Adrenal gland (tissue), 9 donors: ENCODE measurements at regions not wholly inside any gene's neighbourhood (a gene's known extent, or its start where the extent isn't known, plus 50 kb on each side); places are given as distances from the start of the nearest gene placed in this dataset.

Experiments
- DNase-seq, 7 donors: peaks; one replicate each; pipeline ENCODE4 v3.0.0-alpha.2; 2019 to 2020
- H3K27ac ChIP-seq, 5 donors: fragments of 200-600 bp; sonication (generic) in 4 of 5; 1 replicate in 3 of 5; 2 replicates in 2 of 5; pipeline versions ENCODE4 v1.5.1 to v1.8.0; 2016 to 2020; ENCODE audit warnings: mild to moderate bottlenecking in 1 of 5
- H3K27me3 ChIP-seq: fragments of 200-600 bp; 2 replicates; pipeline ENCODE4 v1.8.0; 2021
- H3K36me3 ChIP-seq, 2 donors: fragments of 200-600 bp; replicated peaks in 1 of 2; 1 replicate in 1 of 2; 2 replicates in 1 of 2; pipeline versions ENCODE4 v1.5.1 to v1.8.0; 2018 to 2022
- H3K4me1 ChIP-seq, 2 donors: fragments of 200-600 bp; replicated peaks in 1 of 2; 1 replicate in 1 of 2; 2 replicates in 1 of 2; pipeline versions ENCODE4 v1.5.1 to v1.8.0; 2018 to 2021
- H3K4me3 ChIP-seq, 4 donors: fragments of 200-600 bp; sonication (generic) in 3 of 4; one replicate each; pipeline ENCODE4 v1.5.1; 2016 to 2018
- H3K9me3 ChIP-seq, 3 donors: fragments of 200-600 bp; sonication (generic) in 1 of 3; replicated peaks in 1 of 3; 1 replicate in 2 of 3; 2 replicates in 1 of 3; pipeline versions ENCODE4 v1.5.1 to v1.8.0; 2016 to 2021
- POLR2A ChIP-seq, 2 donors: fragments of 450-650 bp; IDR thresholded peaks; one replicate each; pipeline ENCODE4 v1.6.1; 2017; ENCODE audit warnings: antibody characterized with exemption in 2 of 2, mild to moderate bottlenecking in 2 of 2, moderate library complexity in 1 of 2
- WGBS, 4 donors: extraction: QIAGEN DNeasy Blood & Tissue Kit in 2 of 4; methylation state at CpG; one replicate each; pipeline versions ENCODE4 v1.1.5 to v1.1.7; 2013 to 2017; 5-methylcytosine and 5-hydroxymethylcytosine counted together
- intact Hi-C, 2 donors: fragments of 100-400 bp; cut with DNase I; formaldehyde crosslinking; loops; one replicate each; pipeline versions ENCODE4 v1.14.1 to v1.15.0; 2022 to 2023
- TF ChIP-seq, protein P1 (sequence below), 6 experiments: fragments of 450-650 bp in 4 of 6; fragments of 200-600 bp in 2 of 6; sonication (generic) in 1 of 6; IDR thresholded peaks; 1 replicate in 5 of 6; 2 replicates in 1 of 6; pipeline versions ENCODE4 v1.5.1 to v1.8.0; 2016 to 2021; ENCODE audit warnings: antibody characterized with exemption in 6 of 6, mild to moderate bottlenecking in 2 of 6, moderate library complexity in 1 of 6
- donor health status: healthy with polysubstance abuse.
- donor health status: Bipolar disorder and iron deficiency.
- donor health status: DM: yes; HTN: yes; CAD: no.
- donor health status: DM: no; HTN: no; CAD: no.
- donor health status: DM: no; HTN: no; CAD: no.

DNA sequence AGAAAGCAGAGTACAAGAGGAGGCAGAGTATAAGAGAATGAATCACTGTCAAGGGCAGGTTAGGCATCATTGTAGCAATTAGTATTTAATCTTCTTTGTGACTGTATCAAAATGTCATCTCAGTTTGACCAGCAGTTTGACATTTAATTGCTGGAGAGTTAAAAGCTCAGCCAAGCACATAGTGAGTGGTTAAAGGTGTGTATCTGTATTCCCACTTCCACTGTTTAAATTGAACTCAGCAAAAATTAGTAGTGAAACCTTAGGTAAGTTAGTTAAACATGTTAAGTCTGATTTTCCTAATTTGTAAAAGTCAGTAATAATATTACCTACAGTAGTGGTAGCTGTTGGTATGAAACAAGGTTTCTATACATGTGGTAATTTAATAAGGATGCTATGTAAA is 296.4 kb upstream of the MBL2 start:
- no peak overlapping the region for H3K4me3 ChIP-seq
- H3K27ac ChIP-seq = no peak overlapping the region
- DNase-seq = no peak
- no peaks in the 10 kb centered on the region for H3K4me1 ChIP-seq
- H3K9me3 ChIP-seq = no peaks in the 10 kb centered on the region
- no peaks in the 10 kb centered on the region for H3K27me3 ChIP-seq
- intact Hi-C loops = no loop called here
- no peaks in the 10 kb centered on the region for H3K36me3 ChIP-seq
- TF ChIP-seq, protein P1, sequence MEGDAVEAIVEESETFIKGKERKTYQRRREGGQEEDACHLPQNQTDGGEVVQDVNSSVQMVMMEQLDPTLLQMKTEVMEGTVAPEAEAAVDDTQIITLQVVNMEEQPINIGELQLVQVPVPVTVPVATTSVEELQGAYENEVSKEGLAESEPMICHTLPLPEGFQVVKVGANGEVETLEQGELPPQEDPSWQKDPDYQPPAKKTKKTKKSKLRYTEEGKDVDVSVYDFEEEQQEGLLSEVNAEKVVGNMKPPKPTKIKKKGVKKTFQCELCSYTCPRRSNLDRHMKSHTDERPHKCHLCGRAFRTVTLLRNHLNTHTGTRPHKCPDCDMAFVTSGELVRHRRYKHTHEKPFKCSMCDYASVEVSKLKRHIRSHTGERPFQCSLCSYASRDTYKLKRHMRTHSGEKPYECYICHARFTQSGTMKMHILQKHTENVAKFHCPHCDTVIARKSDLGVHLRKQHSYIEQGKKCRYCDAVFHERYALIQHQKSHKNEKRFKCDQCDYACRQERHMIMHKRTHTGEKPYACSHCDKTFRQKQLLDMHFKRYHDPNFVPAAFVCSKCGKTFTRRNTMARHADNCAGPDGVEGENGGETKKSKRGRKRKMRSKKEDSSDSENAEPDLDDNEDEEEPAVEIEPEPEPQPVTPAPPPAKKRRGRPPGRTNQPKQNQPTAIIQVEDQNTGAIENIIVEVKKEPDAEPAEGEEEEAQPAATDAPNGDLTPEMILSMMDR (IDR thresholded peaks at IDR 0.05) = no peak
- TF ChIP-seq POLR2A (IDR thresholded peaks at IDR 0.05) = no peak

DNA sequence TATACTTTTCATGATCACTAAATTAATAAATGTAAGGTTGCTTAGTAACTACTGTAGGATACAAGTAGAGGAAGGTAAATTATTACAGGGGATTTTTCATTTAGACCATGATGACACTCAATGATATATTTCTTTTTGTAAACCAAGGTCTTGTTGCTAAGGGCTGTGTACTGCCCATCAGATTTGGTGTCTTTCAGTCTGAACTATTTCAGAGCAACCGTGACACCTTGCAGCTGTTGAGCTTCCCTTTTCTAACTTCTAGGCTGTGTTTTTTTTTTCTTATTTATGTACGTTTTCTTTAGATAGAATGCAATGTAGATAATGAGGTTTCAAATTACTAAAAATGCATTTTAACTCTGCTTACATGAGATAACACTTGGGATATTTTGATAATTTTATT is 292.0 kb upstream of the MBL2 start:
- no peaks in the 10 kb centered on the region for H3K36me3 ChIP-seq
- H3K4me3 ChIP-seq = no peak overlapping the region
- no peaks in the 10 kb centered on the region for H3K9me3 ChIP-seq
- intact Hi-C loops = no loop called here
- TF ChIP-seq POLR2A (IDR thresholded peaks at IDR 0.05) = no peak
- TF ChIP-seq, protein P1 (IDR thresholded peaks at IDR 0.05) = no peak
- no peak for DNase-seq
- 14 to 20% (median 15%) methylated on average over 2 of the region's 2 CpGs for WGBS, 4 donors
- H3K27ac ChIP-seq = no peak overlapping the region
- no peaks in the 10 kb centered on the region for H3K27me3 ChIP-seq
- H3K4me1 ChIP-seq = no peaks in the 10 kb centered on the region

DNA sequence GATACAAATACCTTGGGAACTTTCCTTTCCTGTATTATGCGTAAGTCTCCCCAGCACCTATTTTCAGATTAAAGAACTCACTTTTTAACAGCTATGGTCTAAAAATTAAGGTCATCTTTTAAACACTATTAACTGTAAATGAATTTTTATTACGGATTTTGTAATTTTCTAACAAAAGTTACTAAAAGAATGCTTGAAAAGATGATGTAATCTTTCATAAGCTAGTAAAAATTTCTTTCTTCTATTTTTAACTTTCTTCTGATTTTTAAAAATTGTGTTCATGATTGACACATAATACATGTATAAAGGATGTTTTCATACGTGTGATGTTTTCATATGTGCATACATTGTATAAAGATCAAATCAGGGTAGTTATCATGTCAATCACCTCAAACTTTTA is 291.2 kb upstream of the MBL2 start:
- Histone ChIP-seq H3K27me3 (no peaks in the 10 kb centered on the region), H3K4me3 (no peak overlapping the region), H3K27ac (no peak overlapping the region), H3K9me3 (no peaks in the 10 kb centered on the region), H3K36me3 (no peaks in the 10 kb centered on the region), H3K4me1 (no peaks in the 10 kb centered on the region)
- no peak for DNase-seq
- 79 to 88% (median 81%) methylated on average over 3 of the region's 3 CpGs for WGBS, 4 donors
- no peak for TF ChIP-seq POLR2A (IDR thresholded peaks at IDR 0.05)
- TF ChIP-seq, protein P1 (IDR thresholded peaks at IDR 0.05) = no peak
- intact Hi-C loops = no loop called here

DNA sequence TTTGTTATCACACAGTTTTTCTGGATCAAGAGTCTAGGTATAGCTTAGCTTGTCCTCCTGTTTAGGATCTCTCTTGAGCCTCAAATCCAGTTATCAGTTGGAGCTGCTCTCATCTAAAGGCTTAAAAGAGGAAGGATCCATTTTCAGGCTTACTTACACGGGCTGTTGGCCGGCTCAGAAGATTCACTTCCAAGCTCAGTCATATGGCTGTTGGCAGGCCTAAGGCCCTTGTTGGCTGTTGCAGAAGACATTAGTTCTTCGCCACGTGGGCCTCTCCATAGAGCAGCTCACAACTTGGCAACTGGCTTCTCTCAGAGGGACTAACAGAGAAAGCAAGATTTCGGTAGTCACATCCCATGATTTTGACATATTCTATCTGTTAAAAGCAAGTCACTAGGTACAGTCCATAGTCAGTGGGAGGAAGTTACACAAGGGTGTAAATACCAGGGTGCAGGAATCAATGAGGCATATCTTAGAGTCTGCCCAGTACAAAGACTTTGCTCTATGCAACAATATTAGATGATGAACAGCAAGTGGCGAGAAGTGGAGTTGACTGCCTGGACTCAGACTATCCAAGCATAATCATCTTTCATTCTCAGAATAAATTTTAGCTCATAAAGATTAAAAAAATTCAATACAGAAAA is 280.1 kb upstream of the MBL2 start:
- Histone ChIP-seq H3K27me3 (no peaks in the 10 kb centered on the region), H3K9me3 (no peaks in the 10 kb centered on the region), H3K4me3 (no peak overlapping the region), H3K27ac (no peak overlapping the region), H3K4me1 (no peaks in the 10 kb centered on the region), H3K36me3 (no peaks in the 10 kb centered on the region)
- intact Hi-C loops = no loop called here
- DNase-seq = no peak
- WGBS, 4 donors = 71 to 81% (median 77%) methylated on average over 6 of the region's 6 CpGs
- TF ChIP-seq, protein P1 (IDR thresholded peaks at IDR 0.05) = no peak
- TF ChIP-seq POLR2A (IDR thresholded peaks at IDR 0.05) = no peak
